ENCODE measurements at regions not wholly inside any gene's neighbourhood (a gene's known extent, or its start where the extent isn't known, plus 50 kb on each side); places are given as distances from the start of the nearest gene placed in this dataset.

DNA sequence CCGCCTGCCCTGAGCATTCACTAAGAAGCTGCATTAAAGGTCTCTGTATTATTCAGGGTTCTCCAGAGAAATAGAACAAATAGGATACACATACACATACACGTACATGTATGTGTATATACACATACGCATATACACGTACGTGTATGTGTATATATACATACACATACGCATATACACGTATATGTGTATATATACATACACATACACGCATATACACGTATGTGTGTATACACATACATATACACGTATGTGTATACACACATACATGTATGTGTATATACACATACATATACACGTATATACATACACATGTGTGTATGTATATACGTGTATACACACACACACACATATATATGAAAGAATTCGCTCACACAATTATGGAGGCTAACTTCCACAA is 108.9 kb upstream of the BARHL2 start:
- Histone ChIP-seq H3K79me2 (replicated peaks; ENCODE audit: insufficient read depth, low read length) (no peaks in the 10 kb centered on the region), H3K9me3 (ENCODE audit: low read length) (no peaks in the 10 kb centered on the region), H3K27ac (ENCODE audit: low read length) (no peak overlapping the region), H4K20me1 (ENCODE audit: insufficient read depth) (no peaks in the 10 kb centered on the region), H3F3A (ENCODE audit: insufficient read depth, low read length, poor library complexity, severe bottlenecking) (no peaks in the 10 kb centered on the region), H3K36me3 (ENCODE audit: insufficient read depth, low read length) (no peaks in the 10 kb centered on the region), H2AFZ (ENCODE audit: low read depth, low read length) (no peak overlapping the region), H3K4me2 (ENCODE audit: low read length) (no peak overlapping the region), H3K9me2 (ENCODE audit: insufficient read depth, low read length) (no peaks in the 10 kb centered on the region), H3K9ac (ENCODE audit: low read length) (no peak overlapping the region), H3K27me3 (ENCODE audit: insufficient read depth, low read depth, low read length) (peaks cover 34% of the 10 kb centered on the region), H3K4me3 (ENCODE audit: low read length) (no peak overlapping the region)
- TF ChIP-seq, protein P1, sequence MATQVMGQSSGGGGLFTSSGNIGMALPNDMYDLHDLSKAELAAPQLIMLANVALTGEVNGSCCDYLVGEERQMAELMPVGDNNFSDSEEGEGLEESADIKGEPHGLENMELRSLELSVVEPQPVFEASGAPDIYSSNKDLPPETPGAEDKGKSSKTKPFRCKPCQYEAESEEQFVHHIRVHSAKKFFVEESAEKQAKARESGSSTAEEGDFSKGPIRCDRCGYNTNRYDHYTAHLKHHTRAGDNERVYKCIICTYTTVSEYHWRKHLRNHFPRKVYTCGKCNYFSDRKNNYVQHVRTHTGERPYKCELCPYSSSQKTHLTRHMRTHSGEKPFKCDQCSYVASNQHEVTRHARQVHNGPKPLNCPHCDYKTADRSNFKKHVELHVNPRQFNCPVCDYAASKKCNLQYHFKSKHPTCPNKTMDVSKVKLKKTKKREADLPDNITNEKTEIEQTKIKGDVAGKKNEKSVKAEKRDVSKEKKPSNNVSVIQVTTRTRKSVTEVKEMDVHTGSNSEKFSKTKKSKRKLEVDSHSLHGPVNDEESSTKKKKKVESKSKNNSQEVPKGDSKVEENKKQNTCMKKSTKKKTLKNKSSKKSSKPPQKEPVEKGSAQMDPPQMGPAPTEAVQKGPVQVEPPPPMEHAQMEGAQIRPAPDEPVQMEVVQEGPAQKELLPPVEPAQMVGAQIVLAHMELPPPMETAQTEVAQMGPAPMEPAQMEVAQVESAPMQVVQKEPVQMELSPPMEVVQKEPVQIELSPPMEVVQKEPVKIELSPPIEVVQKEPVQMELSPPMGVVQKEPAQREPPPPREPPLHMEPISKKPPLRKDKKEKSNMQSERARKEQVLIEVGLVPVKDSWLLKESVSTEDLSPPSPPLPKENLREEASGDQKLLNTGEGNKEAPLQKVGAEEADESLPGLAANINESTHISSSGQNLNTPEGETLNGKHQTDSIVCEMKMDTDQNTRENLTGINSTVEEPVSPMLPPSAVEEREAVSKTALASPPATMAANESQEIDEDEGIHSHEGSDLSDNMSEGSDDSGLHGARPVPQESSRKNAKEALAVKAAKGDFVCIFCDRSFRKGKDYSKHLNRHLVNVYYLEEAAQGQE (IDR thresholded peaks at IDR 0.05; ENCODE audit: borderline replicate concordance), result no peak
- TF ChIP-seq SMC3 (conservative IDR thresholded peaks at IDR 0.05; ENCODE audit: poor library complexity) (no peak), EP300 (conservative IDR thresholded peaks at IDR 0.05; ENCODE audit: poor library complexity, severe bottlenecking) (no peak), POLR2AphosphoS5 (IDR thresholded peaks at IDR 0.05) (no peak), MXI1 (conservative IDR thresholded peaks at IDR 0.05; ENCODE audit: poor library complexity, severe bottlenecking) (no peak), EZH2 (IDR thresholded peaks at IDR 0.05; ENCODE audit: borderline replicate concordance, insufficient read depth, low read length, poor library complexity, severe bottlenecking) (no peak), RAD21 (conservative IDR thresholded peaks at IDR 0.05) (no peak)

DNA sequence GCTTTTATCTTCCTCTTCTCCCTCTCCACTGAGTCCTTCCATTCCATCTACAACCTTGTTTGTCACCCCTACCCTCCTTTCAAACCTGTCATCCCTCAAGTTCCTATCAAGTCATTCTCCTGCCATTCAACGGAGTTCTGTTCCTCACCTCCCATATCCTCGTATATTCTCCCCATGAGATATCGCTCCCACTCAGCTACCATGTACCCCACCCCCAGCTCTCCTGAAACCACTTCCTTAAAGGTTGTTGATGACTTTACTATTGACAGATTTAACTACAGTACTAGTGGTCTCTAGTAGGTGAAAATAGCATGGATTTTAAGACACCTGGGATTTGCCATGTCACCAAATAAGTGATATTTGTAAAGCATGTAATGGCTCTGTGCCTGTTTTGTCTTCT is 107.4 kb upstream of the BARHL2 start:
- Histone ChIP-seq H3K79me2 (replicated peaks; ENCODE audit: insufficient read depth, low read length) (no peaks in the 10 kb centered on the region), H2AFZ (ENCODE audit: low read depth, low read length) (no peak overlapping the region), H3K9ac (ENCODE audit: low read length) (no peak overlapping the region), H3K4me3 (ENCODE audit: low read length) (no peak overlapping the region), H3K4me2 (ENCODE audit: low read length) (no peak overlapping the region), H3F3A (ENCODE audit: insufficient read depth, low read length, poor library complexity, severe bottlenecking) (peaks cover 3% of the 10 kb centered on the region), H3K36me3 (ENCODE audit: insufficient read depth, low read length) (no peaks in the 10 kb centered on the region), H4K20me1 (ENCODE audit: insufficient read depth) (no peaks in the 10 kb centered on the region), H3K27ac (ENCODE audit: low read length) (no peak overlapping the region), H3K9me2 (ENCODE audit: insufficient read depth, low read length) (no peaks in the 10 kb centered on the region), H3K27me3 (ENCODE audit: insufficient read depth, low read depth, low read length) (peaks cover 20% of the 10 kb centered on the region), H3K9me3 (ENCODE audit: low read length) (no peaks in the 10 kb centered on the region)
- no peak for TF ChIP-seq RAD21 (conservative IDR thresholded peaks at IDR 0.05)
- TF ChIP-seq, protein P1 (IDR thresholded peaks at IDR 0.05; ENCODE audit: borderline replicate concordance), result no peak
- no peak for TF ChIP-seq TAF1 (IDR thresholded peaks at IDR 0.05; ENCODE audit: low read depth)
- TF ChIP-seq, protein P2, sequence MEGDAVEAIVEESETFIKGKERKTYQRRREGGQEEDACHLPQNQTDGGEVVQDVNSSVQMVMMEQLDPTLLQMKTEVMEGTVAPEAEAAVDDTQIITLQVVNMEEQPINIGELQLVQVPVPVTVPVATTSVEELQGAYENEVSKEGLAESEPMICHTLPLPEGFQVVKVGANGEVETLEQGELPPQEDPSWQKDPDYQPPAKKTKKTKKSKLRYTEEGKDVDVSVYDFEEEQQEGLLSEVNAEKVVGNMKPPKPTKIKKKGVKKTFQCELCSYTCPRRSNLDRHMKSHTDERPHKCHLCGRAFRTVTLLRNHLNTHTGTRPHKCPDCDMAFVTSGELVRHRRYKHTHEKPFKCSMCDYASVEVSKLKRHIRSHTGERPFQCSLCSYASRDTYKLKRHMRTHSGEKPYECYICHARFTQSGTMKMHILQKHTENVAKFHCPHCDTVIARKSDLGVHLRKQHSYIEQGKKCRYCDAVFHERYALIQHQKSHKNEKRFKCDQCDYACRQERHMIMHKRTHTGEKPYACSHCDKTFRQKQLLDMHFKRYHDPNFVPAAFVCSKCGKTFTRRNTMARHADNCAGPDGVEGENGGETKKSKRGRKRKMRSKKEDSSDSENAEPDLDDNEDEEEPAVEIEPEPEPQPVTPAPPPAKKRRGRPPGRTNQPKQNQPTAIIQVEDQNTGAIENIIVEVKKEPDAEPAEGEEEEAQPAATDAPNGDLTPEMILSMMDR (IDR thresholded peaks at IDR 0.05; ENCODE audit: poor library complexity, severe bottlenecking), result no peak
- TF ChIP-seq SMC3 (conservative IDR thresholded peaks at IDR 0.05; ENCODE audit: poor library complexity), result no peak
- no peak for TF ChIP-seq EP300 (conservative IDR thresholded peaks at IDR 0.05; ENCODE audit: poor library complexity, severe bottlenecking)
- TF ChIP-seq POLR2AphosphoS5 (IDR thresholded peaks at IDR 0.05), result no peak
- no peak for TF ChIP-seq EZH2 (IDR thresholded peaks at IDR 0.05; ENCODE audit: borderline replicate concordance, insufficient read depth, low read length, poor library complexity, severe bottlenecking)
- no peak for TF ChIP-seq MXI1 (conservative IDR thresholded peaks at IDR 0.05; ENCODE audit: poor library complexity, severe bottlenecking)

Data from neural cell (in vitro differentiated cells).